ENCODE measurements at regions not wholly inside any gene's neighbourhood (a gene's known extent, or its start where the extent isn't known, plus 50 kb on each side); places are given as distances from the start of the nearest gene placed in this dataset.

GRCh38 chr3:159187232-159187631, 385.4 kb downstream of the MFSD1 start:
- no peak overlapping the region for H3K27ac ChIP-seq (ENCODE audit: extremely low read depth, low read depth, low read length)
- POLR2A ChIA-PET: no interaction called here

GRCh38 chr3:159187706-159188105, 385.9 kb downstream of the MFSD1 start:
- no peak for TF ChIP-seq ZXDB (tag by site-specific recombination; IDR thresholded peaks at IDR 0.05)
- TF ChIP-seq ZNF274 (IDR thresholded peaks at IDR 0.05; ENCODE audit: low read length): no peak
- TF ChIP-seq ZNF274 (tag by site-specific recombination; IDR thresholded peaks at IDR 0.05; ENCODE audit: borderline replicate concordance): no peak
- no peak for TF ChIP-seq ZNF571 (tag by site-specific recombination; IDR thresholded peaks at IDR 0.05)
- TF ChIP-seq BCL11A (tag by site-specific recombination; IDR thresholded peaks at IDR 0.05; ENCODE audit: low read depth): no peak
- TF ChIP-seq ZNF707 (tag by site-specific recombination; IDR thresholded peaks at IDR 0.05): no peak
- TF ChIP-seq YY1 (tag by site-specific recombination; IDR thresholded peaks at IDR 0.05): no peak
- TF ChIP-seq TRIM28 (IDR thresholded peaks at IDR 0.05; ENCODE audit: borderline replicate concordance, low read length): no peak
- no peak for TF ChIP-seq ZNF785 (tag by site-specific recombination; IDR thresholded peaks at IDR 0.05)
- TF ChIP-seq ZFP3 (tag by site-specific recombination; IDR thresholded peaks at IDR 0.05; ENCODE audit: low read depth): no peak
- no peak for TF ChIP-seq ZNF747 (tag by site-specific recombination; IDR thresholded peaks at IDR 0.05)
- no peak for TF ChIP-seq KLF9 (tag by site-specific recombination; IDR thresholded peaks at IDR 0.05; ENCODE audit: low read depth)
- no peak for TF ChIP-seq GLIS2 (tag by site-specific recombination; IDR thresholded peaks at IDR 0.05)
- TF ChIP-seq ZNF138 (tag by site-specific recombination; IDR thresholded peaks at IDR 0.05; ENCODE audit: borderline replicate concordance): no peak
- TF ChIP-seq ZNF148 (tag by site-specific recombination; IDR thresholded peaks at IDR 0.05; ENCODE audit: borderline replicate concordance): no peak
- Histone ChIP-seq H3K36me3 (ENCODE audit: control insufficient read depth in 2 of 2, insufficient read depth in 1 of 2, low read length in 2 of 2) (no peaks in the 10 kb centered on the region), H3K4me1 (ENCODE audit: control insufficient read depth, insufficient read depth, low read length) (0 out of 2 replicates have a peak, but pooled peaks cover 4% of the 10 kb centered on the region), H3K4me3 (ENCODE audit: low read depth, low read length) (no peak overlapping the region), H3K9me3 (ENCODE audit: control insufficient read depth, insufficient read depth, low read depth, low read length) (no peaks in the 10 kb centered on the region), H3K27ac (ENCODE audit: extremely low read depth, low read depth, low read length) (no peak overlapping the region)
- CTCF ChIA-PET: interaction anchor here (0.7 kb wide), 1 partner anchor 57 kb away, joined by 3 read pairs; no protein-coding TSS in a partner anchor
- POLR2A ChIA-PET: no interaction called here

More at GRCh38 chr3:159187232-159187631, 385.4 kb downstream of the MFSD1 start:
- TF ChIP-seq ZSCAN16 (tag by site-specific recombination; IDR thresholded peaks at IDR 0.05) (no peak), ZBTB26 (tag by site-specific recombination; optimal IDR thresholded peaks at IDR 0.05) (no peak)
- H3K36me3 ChIP-seq (ENCODE audit: control insufficient read depth in 2 of 2, insufficient read depth in 1 of 2, low read length in 2 of 2): no peaks in the 10 kb centered on the region
- H3K4me1 ChIP-seq (ENCODE audit: control insufficient read depth, insufficient read depth, low read length): 0 out of 2 replicates have a peak, but pooled peaks cover 4% of the 10 kb centered on the region
- CTCF ChIA-PET: no interaction called here
- H3K4me3 ChIP-seq (ENCODE audit: low read depth, low read length): no peak overlapping the region
- no peaks in the 10 kb centered on the region for H3K9me3 ChIP-seq (ENCODE audit: control insufficient read depth, insufficient read depth, low read depth, low read length)

- ChIA-PET POLR2A (no interaction called here), CTCF (no interaction called here)
- no peaks in the 10 kb centered on the region for H3K36me3 ChIP-seq (ENCODE audit: control insufficient read depth in 2 of 2, insufficient read depth in 1 of 2, low read length in 2 of 2)
- H3K27ac ChIP-seq (ENCODE audit: extremely low read depth, low read depth, low read length): no peak overlapping the region
- 0 out of 2 replicates have a peak, but pooled peaks cover 4% of the 10 kb centered on the region for H3K4me1 ChIP-seq (ENCODE audit: control insufficient read depth, insufficient read depth, low read length)
- no peaks in the 10 kb centered on the region for H3K9me3 ChIP-seq (ENCODE audit: control insufficient read depth, insufficient read depth, low read depth, low read length)
- H3K4me3 ChIP-seq (ENCODE audit: low read depth, low read length): no peak overlapping the region
- TF ChIP-seq ZNF114 (tag by site-specific recombination; IDR thresholded peaks at IDR 0.05) (no peak), ZNF670 (tag by site-specific recombination; IDR thresholded peaks at IDR 0.05; ENCODE audit: low read depth) (no peak), ZEB2 (tag by site-specific recombination; IDR thresholded peaks at IDR 0.05) (no peak), ZNF214 (tag by site-specific recombination; IDR thresholded peaks at IDR 0.05; ENCODE audit: borderline replicate concordance) (no peak), KLF16 (tag by site-specific recombination; IDR thresholded peaks at IDR 0.05) (no peak), ZBTB6 (tag by site-specific recombination; IDR thresholded peaks at IDR 0.05) (no peak), ZNF776 (tag by site-specific recombination; IDR thresholded peaks at IDR 0.05; ENCODE audit: borderline replicate concordance) (no peak), ZNF843 (tag by site-specific recombination; IDR thresholded peaks at IDR 0.05) (no peak)
Measured at GRCh38 chr3:159189994-159190669, 388.3 kb downstream of the MFSD1 start.

Data from HEK293 (cell line).